HG03280 (cell line): ENCODE measurements at regions not wholly inside any gene's neighbourhood (a gene's known extent, or its start where the extent isn't known, plus 50 kb on each side); places are given as distances from the start of the nearest gene placed in this dataset.
"Not testable (repeated sequence)": the region's sequence is repeated elsewhere in the genome, so short reads cannot be mapped to it uniquely, and the experiment has no call there.

Experiments used
- ATAC-seq: cut with Tn5 transposase; IDR thresholded peaks from one replicate; pipeline ENCODE4 v1.9.1; 2021; ENCODE audit warnings: mild to moderate bottlenecking, moderate library complexity; ENCODE audit not compliant: unreplicated experiment

DNA sequence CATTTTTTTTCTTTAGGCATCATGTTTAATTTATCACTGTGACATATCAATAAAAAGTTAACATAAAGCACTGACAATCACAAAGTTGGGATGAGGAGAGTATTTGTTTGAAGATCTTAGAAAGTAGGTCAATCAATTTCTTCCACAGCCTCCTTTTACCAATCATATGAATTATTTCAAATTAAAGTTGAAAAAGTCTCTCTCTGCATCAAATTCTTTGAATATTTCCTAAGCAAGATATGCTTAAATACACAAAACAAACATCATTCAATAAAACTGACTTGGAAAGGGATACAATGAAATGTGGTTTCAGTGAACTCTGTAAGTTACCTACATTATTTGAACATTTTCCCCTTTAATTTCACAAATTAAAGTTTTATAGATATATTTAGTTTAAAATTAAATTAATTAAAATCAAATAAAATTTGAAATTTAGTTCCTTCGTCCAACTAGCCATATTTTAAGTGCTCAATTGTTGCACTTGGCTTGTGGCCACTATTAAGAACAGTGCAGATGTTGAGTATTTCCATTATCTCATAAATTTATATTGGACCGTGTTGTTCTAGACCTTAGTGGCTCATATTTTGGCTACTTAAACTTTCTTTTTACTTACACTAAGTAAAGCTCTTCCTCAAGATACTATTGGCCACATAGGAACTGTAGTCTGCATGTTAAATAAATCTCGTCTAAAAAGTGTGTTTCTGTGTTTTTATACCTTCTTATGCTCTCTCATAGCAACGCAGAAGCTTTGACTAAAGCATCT is 949.7 kb upstream of the NUDT12 start:
- ATAC-seq, result no peak

GRCh38 chr5:104498281-104498680 is 935.7 kb upstream of the NUDT12 start:
- no peak for ATAC-seq

- no peak for ATAC-seq
Measured at GRCh38 chr5:104494083-104494482, 931.5 kb upstream of the NUDT12 start.

DNA sequence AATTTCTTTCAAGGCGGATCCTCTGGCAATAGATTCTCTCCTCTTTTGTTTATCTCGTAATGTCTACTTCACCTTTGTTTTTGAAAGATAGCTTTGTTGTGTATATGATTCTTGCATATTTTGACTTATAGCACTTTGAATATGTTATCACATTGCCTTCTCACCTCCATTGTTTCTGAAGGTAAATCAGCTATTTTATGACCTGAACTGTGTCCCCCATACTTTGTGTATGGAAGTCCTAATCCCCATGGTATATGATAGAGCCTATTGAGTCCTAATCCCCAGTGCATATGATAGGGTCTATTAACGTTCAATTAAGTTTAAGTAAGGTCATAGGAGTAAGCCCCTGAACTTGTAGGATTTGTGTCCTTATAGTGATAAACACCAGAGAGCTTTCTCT is 910.2 kb upstream of the NUDT12 start:
- no peak for ATAC-seq

- no peak for ATAC-seq
Measured at GRCh38 chr5:104456122-104456521, 893.5 kb upstream of the NUDT12 start.

DNA sequence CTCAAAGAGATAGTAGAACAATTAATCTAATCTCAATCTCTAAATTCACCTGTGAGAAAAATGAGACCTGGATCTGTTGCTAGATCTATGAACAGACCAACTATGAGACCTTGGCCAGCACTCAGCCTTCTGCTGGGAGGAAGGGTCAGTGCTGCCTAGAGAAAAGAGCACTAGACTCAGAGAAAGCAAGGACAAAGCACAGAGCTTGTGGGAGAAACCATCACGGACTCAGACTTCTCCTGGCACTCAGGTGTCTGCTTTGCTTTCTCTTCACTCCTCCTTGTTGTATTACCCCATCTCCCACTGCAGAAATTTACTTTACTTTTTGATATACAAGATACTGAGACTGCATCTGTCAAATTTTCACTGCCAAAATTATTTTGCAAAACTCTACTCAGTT is 890.0 kb upstream of the NUDT12 start:
- no peak for ATAC-seq

DNA sequence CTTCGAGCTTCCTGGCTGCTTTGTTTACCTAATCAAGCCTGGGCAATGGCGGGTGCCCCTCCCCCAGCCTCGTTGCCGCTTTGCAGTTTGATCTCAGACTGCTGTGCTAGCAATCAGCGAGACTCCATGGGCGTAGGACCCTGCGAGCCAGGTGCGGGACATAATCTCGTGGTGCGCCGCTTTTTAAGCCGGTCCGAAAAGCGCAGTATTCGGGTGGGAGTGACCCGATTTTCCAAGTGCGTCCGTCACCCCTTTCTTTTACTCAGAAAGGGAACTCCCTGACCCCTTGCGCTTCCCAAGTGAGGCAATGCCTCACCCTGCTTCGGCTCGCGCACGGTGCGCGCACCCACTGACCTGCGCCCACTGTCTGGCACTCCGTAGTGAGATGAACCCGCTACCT is 889.3 kb upstream of the NUDT12 start:
- ATAC-seq, result not testable (repeated sequence)

- ATAC-seq, result no peak
Measured at GRCh38 chr5:104444656-104445055, 882.1 kb upstream of the NUDT12 start.

DNA sequence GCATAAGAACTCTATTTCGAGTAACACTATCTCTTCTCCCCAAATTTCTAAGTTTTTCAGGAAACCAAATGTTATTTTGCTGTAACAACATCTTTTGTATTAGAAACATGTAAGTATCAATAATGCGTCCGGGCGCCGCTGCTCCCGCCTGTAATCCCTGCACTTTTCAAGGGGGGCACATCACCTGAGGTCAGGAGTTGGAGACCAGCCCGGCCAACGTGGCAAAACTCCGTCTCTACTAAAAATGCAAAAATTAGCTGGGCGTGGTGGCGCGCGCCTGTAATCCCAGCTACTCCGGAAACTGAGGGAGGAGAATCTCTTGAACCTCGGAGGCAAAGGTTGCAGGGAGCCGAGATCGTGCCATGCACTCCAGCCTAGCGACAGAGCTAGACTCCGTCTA is 881.1 kb upstream of the NUDT12 start:
- ATAC-seq, result no peak

- ATAC-seq, result no peak
Measured at GRCh38 chr5:104431981-104432380, 869.4 kb upstream of the NUDT12 start.

- ATAC-seq, result no peak
Measured at GRCh38 chr5:104431002-104431620, 868.5 kb upstream of the NUDT12 start.

DNA sequence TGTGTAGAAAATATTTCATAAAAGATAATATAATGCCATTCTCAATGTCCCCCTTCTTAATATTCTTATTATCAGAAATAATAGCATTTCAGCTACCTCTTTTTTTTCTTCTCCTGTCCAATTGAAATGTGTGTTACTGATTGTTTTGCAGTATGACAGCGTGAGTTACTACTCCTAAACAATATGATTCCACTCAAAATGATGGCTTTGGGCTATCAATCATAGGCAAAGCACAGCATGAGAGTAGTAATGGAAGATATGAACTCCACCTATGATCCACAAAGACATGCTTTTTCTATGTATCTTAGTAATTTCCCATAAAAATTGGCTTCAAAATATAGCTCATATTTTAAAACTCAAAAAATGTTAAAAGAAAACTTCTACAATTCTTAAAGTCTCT is 867.3 kb upstream of the NUDT12 start:
- ATAC-seq, result no peak

DNA sequence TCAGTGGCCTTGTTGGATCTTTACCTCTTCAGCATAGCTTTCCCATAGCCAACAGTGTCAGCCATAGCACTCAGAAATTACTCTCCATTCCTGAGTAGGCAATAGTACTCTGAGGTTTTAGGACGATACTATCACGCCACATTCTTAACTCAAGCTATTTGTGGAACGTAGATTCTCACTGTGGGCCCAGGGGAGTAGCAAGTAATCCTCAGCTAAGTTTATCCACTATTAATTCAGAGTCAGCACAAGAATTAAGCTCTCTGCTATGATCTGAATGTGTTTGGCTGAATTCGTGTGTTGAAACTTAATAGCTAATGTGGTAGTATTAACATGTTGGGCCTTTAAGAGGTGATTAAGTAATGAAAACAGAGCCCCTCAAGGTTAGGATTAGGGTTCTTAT is 858.8 kb upstream of the NUDT12 start:
- no peak for ATAC-seq

- ATAC-seq, result no peak
Measured at GRCh38 chr5:104418056-104418455, 855.5 kb upstream of the NUDT12 start.

GRCh38 chr5:104412649-104413240 is 850.2 kb upstream of the NUDT12 start:
- ATAC-seq, result peak; percentile 71

DNA sequence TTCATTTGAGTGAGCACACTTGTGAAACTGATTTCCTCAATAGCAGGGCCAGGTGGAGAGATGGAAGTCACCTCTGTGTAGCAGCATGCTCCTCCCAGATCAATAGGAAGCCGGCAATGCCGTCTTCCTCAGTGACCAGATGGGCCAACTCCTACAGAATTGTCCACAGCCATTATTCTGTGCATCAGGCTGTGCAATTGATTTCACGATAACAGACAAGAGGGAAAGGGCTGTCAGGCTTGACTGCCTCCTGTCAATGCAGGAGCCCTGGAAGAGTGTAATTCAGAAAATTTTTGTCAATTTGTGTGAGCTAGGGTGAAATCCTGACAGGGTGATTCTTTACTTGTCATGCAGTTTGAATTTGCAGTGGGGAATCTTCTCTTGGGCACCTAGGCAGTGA is 838.4 kb upstream of the NUDT12 start:
- ATAC-seq, result no peak

- ATAC-seq, result no peak
Measured at GRCh38 chr5:104385906-104386305, 823.3 kb upstream of the NUDT12 start.

GRCh38 chr5:104375345-104375744 is 812.8 kb upstream of the NUDT12 start:
- no peak for ATAC-seq

- ATAC-seq, result no peak
Measured at GRCh38 chr5:104372796-104373195, 810.2 kb upstream of the NUDT12 start.

DNA sequence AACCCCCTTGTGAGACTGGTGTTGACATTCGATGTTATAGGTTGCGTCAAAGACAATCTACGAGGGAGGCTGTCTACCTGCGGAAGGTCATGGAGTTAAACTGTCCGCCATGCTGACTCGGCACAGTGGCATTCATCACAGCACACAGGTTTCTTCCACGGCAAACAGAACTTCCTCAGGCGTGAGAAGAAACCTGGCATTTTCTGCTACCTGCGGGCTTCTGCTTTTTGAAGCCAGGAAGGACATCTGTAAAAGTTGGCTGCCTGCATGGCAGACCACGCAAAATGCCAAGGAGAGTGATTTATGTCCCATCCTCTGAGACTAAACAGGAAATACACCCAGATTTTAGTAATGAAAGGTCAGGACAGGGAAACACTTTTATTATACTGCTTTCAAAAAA is 809.8 kb upstream of the NUDT12 start:
- no peak for ATAC-seq

- ATAC-seq, result no peak
Measured at GRCh38 chr5:104370523-104370922, 807.9 kb upstream of the NUDT12 start.

DNA sequence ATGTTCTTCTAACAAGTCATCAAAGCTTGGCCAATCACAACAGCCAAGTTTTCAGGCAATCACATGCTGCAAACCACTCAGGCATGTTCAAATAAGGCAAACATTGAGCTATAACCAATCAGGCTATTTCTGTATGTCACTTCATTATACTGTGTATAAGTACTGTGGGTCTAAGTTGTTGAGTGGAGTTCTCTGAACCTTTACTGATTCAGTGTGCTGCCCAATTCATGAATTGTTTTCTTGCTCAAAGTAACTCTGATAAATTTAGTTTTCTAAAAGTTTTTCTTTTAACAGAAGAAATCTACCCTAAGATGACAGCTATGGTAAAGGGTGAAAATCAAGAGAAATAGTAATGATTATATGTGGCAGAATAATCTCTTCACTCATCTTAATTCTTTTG is 805.4 kb upstream of the NUDT12 start:
- ATAC-seq, result no peak
